ENCODE measurements at regions not wholly inside any gene's neighbourhood (a gene's known extent, or its start where the extent isn't known, plus 50 kb on each side); places are given as distances from the start of the nearest gene placed in this dataset.

DNA sequence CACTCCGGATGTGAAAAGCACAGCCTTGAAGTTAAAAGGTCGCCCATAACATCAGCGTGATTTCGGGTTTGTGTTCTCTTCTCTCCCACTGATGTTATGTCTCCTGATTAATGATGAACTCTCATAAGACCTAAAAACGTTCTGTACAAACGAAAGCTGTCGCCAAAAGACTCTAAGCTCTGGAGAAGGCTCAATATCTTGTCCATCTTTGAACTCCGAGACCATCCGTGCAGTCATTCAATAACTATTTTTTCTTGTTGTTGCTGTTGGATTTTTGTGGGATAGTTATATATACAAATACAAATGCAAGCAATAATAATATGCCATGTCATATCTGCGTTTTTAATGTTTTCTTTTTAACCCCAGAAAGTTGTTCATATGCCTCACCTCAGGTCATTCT, 291.8 kb upstream of the MARCKS start:
- Histone ChIP-seq H3K27ac (no peak overlapping the region), H3K36me3 (no peaks in the 10 kb centered on the region), H3K4me1 (no peaks in the 10 kb centered on the region), H3K9me3 (no peaks in the 10 kb centered on the region), H3K9ac (ENCODE audit: low read depth in 2 of 2, low read length in 2 of 2) (no peak overlapping the region), H3K27me3 (no peaks in the 10 kb centered on the region), H3K4me3 (no peak overlapping the region)
- DNase-seq, result no peak
- no peak for TF ChIP-seq CTCF (IDR thresholded peaks at IDR 0.05)
- intact Hi-C loops (cut with DNase I), result no loop called here

GRCh38 chr6:113570161-113570560, 287.0 kb upstream of the MARCKS start:
- no peaks in the 10 kb centered on the region for H3K9me3 ChIP-seq
- H3K36me3 ChIP-seq, result no peaks in the 10 kb centered on the region
- TF ChIP-seq CTCF (IDR thresholded peaks at IDR 0.05), result no peak
- H3K27me3 ChIP-seq, result no peaks in the 10 kb centered on the region
- no peaks in the 10 kb centered on the region for H3K4me1 ChIP-seq
- no peak for DNase-seq
- H3K9ac ChIP-seq (ENCODE audit: low read depth in 2 of 2, low read length in 2 of 2), result no peak overlapping the region
- intact Hi-C loops (cut with DNase I), result no loop called here
- no peak overlapping the region for H3K4me3 ChIP-seq
- no peak overlapping the region for H3K27ac ChIP-seq

- Histone ChIP-seq H3K27me3 (no peaks in the 10 kb centered on the region), H3K36me3 (no peaks in the 10 kb centered on the region), H3K4me3 (no peak overlapping the region), H3K4me1 (no peaks in the 10 kb centered on the region), H3K9me3 (no peaks in the 10 kb centered on the region), H3K27ac (no peak overlapping the region), H3K9ac (ENCODE audit: low read depth in 2 of 2, low read length in 2 of 2) (no peak overlapping the region)
- no peak for TF ChIP-seq CTCF (IDR thresholded peaks at IDR 0.05)
- DNase-seq, result no peak
- intact Hi-C loops (cut with DNase I), result no loop called here
These were observed 286.5 kb upstream of the MARCKS start for GRCh38 chr6:113570641-113571040.

GRCh38 chr6:113574147-113574546, 283.0 kb upstream of the MARCKS start:
- Histone ChIP-seq H3K4me1 (no peaks in the 10 kb centered on the region), H3K4me3 (no peak overlapping the region), H3K27ac (no peak overlapping the region), H3K36me3 (no peaks in the 10 kb centered on the region), H3K9me3 (no peaks in the 10 kb centered on the region), H3K27me3 (no peaks in the 10 kb centered on the region), H3K9ac (ENCODE audit: low read depth in 2 of 2, low read length in 2 of 2) (no peak overlapping the region)
- no peak for DNase-seq
- TF ChIP-seq CTCF (IDR thresholded peaks at IDR 0.05), result no peak
- intact Hi-C loops (cut with DNase I), result no loop called here

DNA sequence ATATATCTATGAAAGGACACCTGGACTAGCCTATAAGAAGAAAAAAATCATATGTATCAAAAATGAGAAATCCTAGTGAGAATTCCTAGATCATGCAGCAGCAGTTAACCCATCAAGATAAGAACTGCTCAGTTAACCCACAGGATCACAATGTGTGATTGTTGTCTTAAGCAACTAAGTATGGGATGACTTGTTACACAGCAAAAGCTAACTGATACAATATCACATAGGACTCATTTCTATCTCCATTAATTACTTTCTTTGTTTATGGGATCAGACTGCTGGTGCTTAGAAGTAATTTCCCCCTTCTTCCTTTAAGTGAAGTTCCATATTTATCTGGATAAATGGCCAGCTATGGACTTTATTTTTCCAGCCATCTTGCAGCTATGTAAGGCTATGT, 280.8 kb upstream of the MARCKS start:
- Histone ChIP-seq H3K9ac (ENCODE audit: low read depth in 2 of 2, low read length in 2 of 2) (no peak overlapping the region), H3K27me3 (no peaks in the 10 kb centered on the region), H3K4me3 (no peak overlapping the region), H3K4me1 (no peaks in the 10 kb centered on the region), H3K27ac (no peak overlapping the region), H3K36me3 (no peaks in the 10 kb centered on the region), H3K9me3 (no peaks in the 10 kb centered on the region)
- intact Hi-C loops (cut with DNase I), result no loop called here
- DNase-seq, result no peak
- no peak for TF ChIP-seq CTCF (IDR thresholded peaks at IDR 0.05)

- Histone ChIP-seq H3K27me3 (no peaks in the 10 kb centered on the region), H3K4me1 (no peaks in the 10 kb centered on the region), H3K4me3 (no peak overlapping the region), H3K27ac (no peak overlapping the region), H3K36me3 (no peaks in the 10 kb centered on the region), H3K9ac (ENCODE audit: low read depth in 2 of 2, low read length in 2 of 2) (no peak overlapping the region), H3K9me3 (no peaks in the 10 kb centered on the region)
- DNase-seq, result no peak
- intact Hi-C loops (cut with DNase I), result no loop called here
- no peak for TF ChIP-seq CTCF (IDR thresholded peaks at IDR 0.05)
These were observed 278.5 kb upstream of the MARCKS start for GRCh38 chr6:113578691-113579090.
